DOHH2 (cell line): ENCODE measurements at regions not wholly inside any gene's neighbourhood (a gene's known extent, or its start where the extent isn't known, plus 50 kb on each side); places are given as distances from the start of the nearest gene placed in this dataset.

Source experiments
- H3F3A ChIP-seq: fragments of 200-600 bp; sonication (generic), shearing (Covaris generic); 2 replicates; pipeline ENCODE4 v1.6.0; 2016; ENCODE audit warnings: antibody characterized with exemption, mild to moderate bottlenecking; ENCODE audit not compliant: control insufficient read depth, insufficient read depth
- H3K27ac ChIP-seq: fragments of 200-600 bp; sonication (generic); 2 replicates; pipeline ENCODE4 v1.5.1; 2014; ENCODE audit warnings: low read depth, mild to moderate bottlenecking, low read length, moderate library complexity
- H3K27me3 ChIP-seq: fragments of 200-600 bp; sonication (generic); 2 replicates; pipeline ENCODE4 v1.6.1; 2014; ENCODE audit warnings: mild to moderate bottlenecking, low read length, mixed read lengths; ENCODE audit not compliant: control insufficient read depth
- H3K36me3 ChIP-seq: fragments of 200-600 bp; sonication (generic); 2 replicates; pipeline ENCODE4 v1.6.1; 2014; ENCODE audit warnings: mild to moderate bottlenecking, low read length, moderate library complexity, mixed read lengths; ENCODE audit not compliant: control insufficient read depth
- H3K4me1 ChIP-seq: fragments of 200-600 bp; sonication (generic); 2 replicates; pipeline ENCODE4 v1.6.1; 2014; ENCODE audit warnings: mild to moderate bottlenecking, low read length, mixed read lengths; ENCODE audit not compliant: control insufficient read depth
- H3K4me2 ChIP-seq: fragments of 200-600 bp; sonication (generic); 2 replicates; pipeline ENCODE4 v1.6.0; 2014; ENCODE audit warnings: mild to moderate bottlenecking, low read length, moderate library complexity
- H3K4me3 ChIP-seq: fragments of 200-600 bp; sonication (generic); 2 replicates; pipeline ENCODE4 v1.5.1; 2014; ENCODE audit warnings: mild to moderate bottlenecking, low read length, mixed read lengths
- H3K79me2 ChIP-seq: fragments of 200-600 bp; sonication (generic); 2 replicates; pipeline ENCODE4 v1.6.1; 2014; ENCODE audit warnings: mild to moderate bottlenecking, low read length, mixed read lengths; ENCODE audit not compliant: control insufficient read depth
- H3K9me2 ChIP-seq: fragments of 200-600 bp; sonication (generic); replicated peaks from 2 replicates; pipeline ENCODE4 v1.6.1; 2014; ENCODE audit warnings: mild to moderate bottlenecking, low read length, mixed read lengths; ENCODE audit not compliant: control insufficient read depth
- H3K9me3 ChIP-seq: fragments of 200-600 bp; sonication (generic); 2 replicates; pipeline ENCODE4 v1.6.1; 2014; ENCODE audit warnings: antibody characterized with exemption, low read length, mixed read lengths; ENCODE audit not compliant: control insufficient read depth, insufficient read depth
- H4K20me1 ChIP-seq: fragments of 200-600 bp; sonication (generic); 2 replicates; pipeline ENCODE4 v1.6.0; 2014; ENCODE audit warnings: low read depth, mild to moderate bottlenecking, antibody characterized with exemption, low read length, moderate library complexity; ENCODE audit not compliant: control insufficient read depth, insufficient read depth
- CTCF ChIP-seq: fragments of 200-600 bp; sonication (generic); IDR thresholded peaks from one replicate; pipeline ENCODE4 v1.5.1; 2014; ENCODE audit warnings: antibody characterized with exemption, mild to moderate bottlenecking, low read depth, low read length; ENCODE audit not compliant: poor library complexity, severe bottlenecking
- EZH2phosphoT487 ChIP-seq: fragments of 200-600 bp; sonication (generic); IDR thresholded peaks from 2 replicates; pipeline ENCODE4 v1.6.1; 2017; ENCODE audit warnings: borderline replicate concordance, mild to moderate bottlenecking, antibody characterized with exemption, low read length, moderate library complexity, mixed read lengths

- no peak overlapping the region for H3K27ac ChIP-seq
- no peaks in the 10 kb centered on the region for H3K79me2 ChIP-seq
- TF ChIP-seq EZH2phosphoT487 (no peak), CTCF (no peak)
- no peaks in the 10 kb centered on the region for H3K9me2 ChIP-seq
- H4K20me1 ChIP-seq, result no peaks in the 10 kb centered on the region
- H3K27me3 ChIP-seq, result no peaks in the 10 kb centered on the region
- no peaks in the 10 kb centered on the region for H3K36me3 ChIP-seq
- H3K4me2 ChIP-seq, result no peak overlapping the region
- 0 out of 2 replicates have a peak, but pooled peaks cover 3% of the 10 kb centered on the region for H3K4me1 ChIP-seq
- H3F3A ChIP-seq, result no peaks in the 10 kb centered on the region
- no peak overlapping the region for H3K4me3 ChIP-seq
- H3K9me3 ChIP-seq, result peaks cover 12% of the 10 kb centered on the region; the same call in 1 of the 2 replicates
Observed at GRCh38 chr1:233513431-233513830, 100.5 kb upstream of the KCNK1 start.

- Histone ChIP-seq H3F3A (no peaks in the 10 kb centered on the region), H4K20me1 (no peaks in the 10 kb centered on the region), H3K36me3 (no peaks in the 10 kb centered on the region), H3K27ac (no peak overlapping the region), H3K9me3 (peaks cover 12% of the 10 kb centered on the region; the same call in 1 of the 2 replicates), H3K4me3 (no peak overlapping the region), H3K4me2 (no peak overlapping the region), H3K79me2 (no peaks in the 10 kb centered on the region), H3K9me2 (no peaks in the 10 kb centered on the region), H3K4me1 (0 out of 2 replicates have a peak, but pooled peaks cover 5% of the 10 kb centered on the region), H3K27me3 (no peaks in the 10 kb centered on the region)
- TF ChIP-seq CTCF, result no peak
Observed at GRCh38 chr1:233514946-233515391, 98.9 kb upstream of the KCNK1 start.

- H3K27ac ChIP-seq, result no peak overlapping the region
- H3K36me3 ChIP-seq, result no peaks in the 10 kb centered on the region
- H3K79me2 ChIP-seq, result no peaks in the 10 kb centered on the region
- no peak overlapping the region for H3K4me2 ChIP-seq
- H3K9me2 ChIP-seq, result no peaks in the 10 kb centered on the region
- H3K4me3 ChIP-seq, result no peak overlapping the region
- no peaks in the 10 kb centered on the region for H4K20me1 ChIP-seq
- H3K27me3 ChIP-seq, result no peaks in the 10 kb centered on the region
- 0 out of 2 replicates have a peak, but pooled peaks cover 5% of the 10 kb centered on the region for H3K4me1 ChIP-seq
- peaks cover 12% of the 10 kb centered on the region; the same call in 1 of the 2 replicates for H3K9me3 ChIP-seq
- H3F3A ChIP-seq, result no peaks in the 10 kb centered on the region
- TF ChIP-seq CTCF, result no peak
- no peak for TF ChIP-seq EZH2phosphoT487
Observed at GRCh38 chr1:233516732-233517131, 97.2 kb upstream of the KCNK1 start.
